ENCODE measurements at regions not wholly inside any gene's neighbourhood (a gene's known extent, or its start where the extent isn't known, plus 50 kb on each side); places are given as distances from the start of the nearest gene placed in this dataset.

- H3K27me3 Mint-ChIP-seq (ENCODE audit: low read depth), result no peaks in the 10 kb centered on the region
- H2AK5ac ChIP-seq (ENCODE audit: insufficient read length, low read length), result no peak overlapping the region
Measured at GRCh38 chr2:177327009-177327408, 62.5 kb upstream of the NFE2L2 start.

More at GRCh38 chr2:177327009-177327408, 62.5 kb upstream of the NFE2L2 start:
- Histone ChIP-seq H2BK120ac (ENCODE audit: low read depth, low read length, poor library complexity, severe bottlenecking) (no peak overlapping the region), H4K20me1 (ENCODE audit: control insufficient read depth, insufficient read depth, insufficient read length) (no peaks in the 10 kb centered on the region), H3K27me3 (ENCODE audit: insufficient read depth, low read length) (no peaks in the 10 kb centered on the region), H3K79me1 (ENCODE audit: insufficient read depth, low read depth, low read length, poor library complexity, severe bottlenecking) (no peaks in the 10 kb centered on the region), H2BK5ac (ENCODE audit: insufficient read length, low read length) (no peak overlapping the region), H3K79me2 (ENCODE audit: insufficient read depth, low read length) (no peaks in the 10 kb centered on the region), H3K23me2 (ENCODE audit: insufficient read length, low read depth, low read length, poor library complexity, severe bottlenecking) (no peaks in the 10 kb centered on the region), H2BK15ac (ENCODE audit: low read depth, low read length) (no peak overlapping the region), H2BK12ac (ENCODE audit: insufficient read length, low read depth, low read length) (no peak overlapping the region), H3K27ac (ENCODE audit: insufficient read length, low read depth, low read length) (no peak overlapping the region), H3K14ac (ENCODE audit: insufficient read depth, low read length) (no peak overlapping the region), H3K18ac (ENCODE audit: insufficient read length, low read depth, low read length) (no peak overlapping the region), H3K9me3 (ENCODE audit: control insufficient read depth, low read depth, low read length) (no peaks in the 10 kb centered on the region), H4K5ac (ENCODE audit: insufficient read length, low read depth, low read length) (no peak overlapping the region), H3T11ph (ENCODE audit: low read length) (no peak overlapping the region), H4K8ac (replicated peaks; ENCODE audit: insufficient read length, low read depth, low read length) (no peak overlapping the region), H2BK20ac (ENCODE audit: low read depth, low read length, poor library complexity, severe bottlenecking) (no peak overlapping the region), H4K91ac (ENCODE audit: insufficient read length, low read depth, low read length) (no peak overlapping the region), H3K56ac (ENCODE audit: insufficient read length, low read depth, low read length) (no peak overlapping the region), H3K23ac (ENCODE audit: insufficient read length, low read depth, low read length) (no peak overlapping the region), H3K9ac (ENCODE audit: extremely low read depth, insufficient read length, low read length) (no peak overlapping the region), H2AFZ (ENCODE audit: low read length) (no peak overlapping the region), H3K4me2 (ENCODE audit: insufficient read depth, insufficient read length, low read length) (no peak overlapping the region), H3K4me1 (ENCODE audit: insufficient read depth, low read length) (peaks cover 4% of the 10 kb centered on the region; the same call in 1 of the 2 replicates), H3K4ac (ENCODE audit: low read depth, low read length) (no peak overlapping the region)
- Mint-ChIP-seq H3K36me3 (ENCODE audit: insufficient read depth in 1 of 3, low read depth in 3 of 3) (0 out of 7 replicates have a peak, but pooled peaks cover 0 to 4% (median 0%) of the 10 kb centered on the region in 3 experiments), H3K4me3 (no peak overlapping the region), H3K4me1 (peaks cover 21 to 24% of the 10 kb centered on the region in 2 experiments), H3K27ac (no peak overlapping the region), H3K9me3 (no peaks in the 10 kb centered on the region)
- 100% methylated on average over 1 of the region's 1 CpG for WGBS (ENCODE audit: extremely low coverage, insufficient read length, low lambda C conversion rate)
- TF ChIP-seq, protein P1, sequence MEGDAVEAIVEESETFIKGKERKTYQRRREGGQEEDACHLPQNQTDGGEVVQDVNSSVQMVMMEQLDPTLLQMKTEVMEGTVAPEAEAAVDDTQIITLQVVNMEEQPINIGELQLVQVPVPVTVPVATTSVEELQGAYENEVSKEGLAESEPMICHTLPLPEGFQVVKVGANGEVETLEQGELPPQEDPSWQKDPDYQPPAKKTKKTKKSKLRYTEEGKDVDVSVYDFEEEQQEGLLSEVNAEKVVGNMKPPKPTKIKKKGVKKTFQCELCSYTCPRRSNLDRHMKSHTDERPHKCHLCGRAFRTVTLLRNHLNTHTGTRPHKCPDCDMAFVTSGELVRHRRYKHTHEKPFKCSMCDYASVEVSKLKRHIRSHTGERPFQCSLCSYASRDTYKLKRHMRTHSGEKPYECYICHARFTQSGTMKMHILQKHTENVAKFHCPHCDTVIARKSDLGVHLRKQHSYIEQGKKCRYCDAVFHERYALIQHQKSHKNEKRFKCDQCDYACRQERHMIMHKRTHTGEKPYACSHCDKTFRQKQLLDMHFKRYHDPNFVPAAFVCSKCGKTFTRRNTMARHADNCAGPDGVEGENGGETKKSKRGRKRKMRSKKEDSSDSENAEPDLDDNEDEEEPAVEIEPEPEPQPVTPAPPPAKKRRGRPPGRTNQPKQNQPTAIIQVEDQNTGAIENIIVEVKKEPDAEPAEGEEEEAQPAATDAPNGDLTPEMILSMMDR (conservative IDR thresholded peaks at IDR 0.05), result no peak
- DNase-seq, result no peak

Measured in H9 (cell line).